ENCODE measurements at regions not wholly inside any gene's neighbourhood (a gene's known extent, or its start where the extent isn't known, plus 50 kb on each side); places are given as distances from the start of the nearest gene placed in this dataset.

GRCh38 chr2:15782769-15783294 lies 157.5 kb upstream of the MYCN start:
- no peak overlapping the region for H3K4me2 ChIP-seq (ENCODE audit: insufficient read depth, low read length)
- H4K20me1 ChIP-seq (ENCODE audit: insufficient read depth, low read length), result no peaks in the 10 kb centered on the region
- peaks cover 5% of the 10 kb centered on the region for H3K4me1 ChIP-seq (ENCODE audit: insufficient read depth, low read length)
- H3K9me3 ChIP-seq (ENCODE audit: low read depth, low read length), result no peaks in the 10 kb centered on the region
- H3K79me2 ChIP-seq (ENCODE audit: insufficient read depth, low read length), result no peaks in the 10 kb centered on the region
- TF ChIP-seq, protein P1, sequence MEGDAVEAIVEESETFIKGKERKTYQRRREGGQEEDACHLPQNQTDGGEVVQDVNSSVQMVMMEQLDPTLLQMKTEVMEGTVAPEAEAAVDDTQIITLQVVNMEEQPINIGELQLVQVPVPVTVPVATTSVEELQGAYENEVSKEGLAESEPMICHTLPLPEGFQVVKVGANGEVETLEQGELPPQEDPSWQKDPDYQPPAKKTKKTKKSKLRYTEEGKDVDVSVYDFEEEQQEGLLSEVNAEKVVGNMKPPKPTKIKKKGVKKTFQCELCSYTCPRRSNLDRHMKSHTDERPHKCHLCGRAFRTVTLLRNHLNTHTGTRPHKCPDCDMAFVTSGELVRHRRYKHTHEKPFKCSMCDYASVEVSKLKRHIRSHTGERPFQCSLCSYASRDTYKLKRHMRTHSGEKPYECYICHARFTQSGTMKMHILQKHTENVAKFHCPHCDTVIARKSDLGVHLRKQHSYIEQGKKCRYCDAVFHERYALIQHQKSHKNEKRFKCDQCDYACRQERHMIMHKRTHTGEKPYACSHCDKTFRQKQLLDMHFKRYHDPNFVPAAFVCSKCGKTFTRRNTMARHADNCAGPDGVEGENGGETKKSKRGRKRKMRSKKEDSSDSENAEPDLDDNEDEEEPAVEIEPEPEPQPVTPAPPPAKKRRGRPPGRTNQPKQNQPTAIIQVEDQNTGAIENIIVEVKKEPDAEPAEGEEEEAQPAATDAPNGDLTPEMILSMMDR (IDR thresholded peaks at IDR 0.05; ENCODE audit: extremely low read depth, low read depth, low read length), result no peak
- H3K27me3 ChIP-seq (ENCODE audit: insufficient read depth, low read length), result no peaks in the 10 kb centered on the region
- DNase-seq (ENCODE audit: insufficient read length, low spot score, missing footprints), result no peak
- no peak overlapping the region for H2AFZ ChIP-seq (ENCODE audit: low read length)
- H3K36me3 ChIP-seq (ENCODE audit: insufficient read depth, low read length), result no peaks in the 10 kb centered on the region
- H3K27ac ChIP-seq (ENCODE audit: low read depth, low read length), result no peak overlapping the region
- H3K4me3 ChIP-seq (ENCODE audit: insufficient read depth, low read length), result no peak overlapping the region

- Histone ChIP-seq H3K36me3 (ENCODE audit: insufficient read depth, low read length) (no peaks in the 10 kb centered on the region), H3K79me2 (ENCODE audit: insufficient read depth, low read length) (no peaks in the 10 kb centered on the region), H3K27ac (ENCODE audit: low read depth, low read length) (no peak overlapping the region), H3K4me3 (ENCODE audit: insufficient read depth, low read length) (no peak overlapping the region), H3K4me2 (ENCODE audit: insufficient read depth, low read length) (no peak overlapping the region), H3K9me3 (ENCODE audit: low read depth, low read length) (no peaks in the 10 kb centered on the region), H2AFZ (ENCODE audit: low read length) (no peak overlapping the region), H3K27me3 (ENCODE audit: insufficient read depth, low read length) (no peaks in the 10 kb centered on the region), H4K20me1 (ENCODE audit: insufficient read depth, low read length) (no peaks in the 10 kb centered on the region), H3K4me1 (ENCODE audit: insufficient read depth, low read length) (peaks cover 5% of the 10 kb centered on the region)
- DNase-seq (ENCODE audit: insufficient read length, low spot score, missing footprints), result no peak
- TF ChIP-seq, protein P1 (IDR thresholded peaks at IDR 0.05; ENCODE audit: extremely low read depth, low read depth, low read length), result no peak
Measured at GRCh38 chr2:15783489-15783888, 156.9 kb upstream of the MYCN start.

- Histone ChIP-seq H3K79me2 (ENCODE audit: insufficient read depth, low read length) (no peaks in the 10 kb centered on the region), H3K9me3 (ENCODE audit: low read depth, low read length) (no peaks in the 10 kb centered on the region), H3K36me3 (ENCODE audit: insufficient read depth, low read length) (no peaks in the 10 kb centered on the region), H3K4me3 (ENCODE audit: insufficient read depth, low read length) (no peak overlapping the region), H3K27ac (ENCODE audit: low read depth, low read length) (no peak overlapping the region), H4K20me1 (ENCODE audit: insufficient read depth, low read length) (no peaks in the 10 kb centered on the region), H3K4me2 (ENCODE audit: insufficient read depth, low read length) (no peak overlapping the region), H2AFZ (ENCODE audit: low read length) (no peak overlapping the region), H3K27me3 (ENCODE audit: insufficient read depth, low read length) (no peaks in the 10 kb centered on the region), H3K4me1 (ENCODE audit: insufficient read depth, low read length) (peaks cover 5% of the 10 kb centered on the region)
- TF ChIP-seq, protein P1 (IDR thresholded peaks at IDR 0.05; ENCODE audit: extremely low read depth, low read depth, low read length), result no peak
- no peak for DNase-seq (ENCODE audit: insufficient read length, low spot score, missing footprints)
Measured at GRCh38 chr2:15784106-15784885, 156.1 kb upstream of the MYCN start.

Measured in osteoblast (primary cell).